HG02870 (cell line): ENCODE measurements at regions not wholly inside any gene's neighbourhood (a gene's known extent, or its start where the extent isn't known, plus 50 kb on each side); places are given as distances from the start of the nearest gene placed in this dataset.
"Not testable (repeated sequence)": the region's sequence is repeated elsewhere in the genome, so short reads cannot be mapped to it uniquely, and the experiment has no call there.

Experiments
- ATAC-seq: cut with Tn5 transposase; IDR thresholded peaks from one replicate; pipeline ENCODE4 v1.9.1; 2021; ENCODE audit warnings: mild to moderate bottlenecking, moderate library complexity; ENCODE audit not compliant: unreplicated experiment

- no peak for ATAC-seq
Observed at GRCh38 chr4:117014236-117014635, 71.1 kb downstream of the TRAM1L1 start.

- ATAC-seq: no peak
Observed at GRCh38 chr4:117010671-117011070, 74.7 kb downstream of the TRAM1L1 start.

GRCh38 chr4:117001077-117001476 lies 84.3 kb downstream of the TRAM1L1 start:
- ATAC-seq: peak; percentile 65

- no peak for ATAC-seq
Observed at GRCh38 chr4:116982656-116983055, 102.7 kb downstream of the TRAM1L1 start.

GRCh38 chr4:116980436-116980835 lies 104.9 kb downstream of the TRAM1L1 start:
- not testable (repeated sequence) for ATAC-seq

- no peak for ATAC-seq
Observed at GRCh38 chr4:116959045-116959444, 126.3 kb downstream of the TRAM1L1 start.

- ATAC-seq: no peak
Observed at GRCh38 chr4:116953947-116954346, 131.4 kb downstream of the TRAM1L1 start.

- no peak for ATAC-seq
Observed at GRCh38 chr4:116952530-116953136, 132.7 kb downstream of the TRAM1L1 start.

GRCh38 chr4:116949856-116950255 lies 135.5 kb downstream of the TRAM1L1 start:
- ATAC-seq: no peak

- ATAC-seq: no peak
Observed at GRCh38 chr4:116942315-116942714, 143.1 kb downstream of the TRAM1L1 start.

GRCh38 chr4:116930329-116930728 lies 155.0 kb downstream of the TRAM1L1 start:
- ATAC-seq: no peak

- ATAC-seq: no peak
Observed at GRCh38 chr4:116926631-116927295, 158.6 kb downstream of the TRAM1L1 start.

- no peak for ATAC-seq
Observed at GRCh38 chr4:116925900-116926457, 159.4 kb downstream of the TRAM1L1 start.

- ATAC-seq: no peak
Observed at GRCh38 chr4:116923389-116923788, 162.0 kb downstream of the TRAM1L1 start.

- no peak for ATAC-seq
Observed at GRCh38 chr4:116913451-116913850, 171.9 kb downstream of the TRAM1L1 start.

GRCh38 chr4:116906758-116907157 lies 178.6 kb downstream of the TRAM1L1 start:
- ATAC-seq: no peak

GRCh38 chr4:116899561-116899960 lies 185.8 kb downstream of the TRAM1L1 start:
- no peak for ATAC-seq

GRCh38 chr4:116885579-116885978 lies 199.8 kb downstream of the TRAM1L1 start:
- ATAC-seq: no peak

- ATAC-seq: no peak
Observed at GRCh38 chr4:116882503-116882902, 202.9 kb downstream of the TRAM1L1 start.

GRCh38 chr4:116881077-116881476 lies 204.3 kb downstream of the TRAM1L1 start:
- no peak for ATAC-seq

GRCh38 chr4:116880625-116881024 lies 204.8 kb downstream of the TRAM1L1 start:
- no peak for ATAC-seq

GRCh38 chr4:116878280-116878679 lies 207.1 kb downstream of the TRAM1L1 start:
- ATAC-seq: no peak
